Adrenal gland (tissue), 9 donors: ENCODE measurements at regions not wholly inside any gene's neighbourhood (a gene's known extent, or its start where the extent isn't known, plus 50 kb on each side); places are given as distances from the start of the nearest gene placed in this dataset.

ENCODE experiments used
- DNase-seq, 7 donors: peaks; one replicate each; pipeline ENCODE4 v3.0.0-alpha.2; 2019 to 2020
- H3K27ac ChIP-seq, 5 donors: fragments of 200-600 bp; sonication (generic) in 4 of 5; 1 replicate in 3 of 5; 2 replicates in 2 of 5; pipeline versions ENCODE4 v1.5.1 to v1.8.0; 2016 to 2020; ENCODE audit warnings: mild to moderate bottlenecking in 1 of 5
- H3K27me3 ChIP-seq: fragments of 200-600 bp; 2 replicates; pipeline ENCODE4 v1.8.0; 2021
- H3K36me3 ChIP-seq, 2 donors: fragments of 200-600 bp; replicated peaks in 1 of 2; 1 replicate in 1 of 2; 2 replicates in 1 of 2; pipeline versions ENCODE4 v1.5.1 to v1.8.0; 2018 to 2022
- H3K4me1 ChIP-seq, 2 donors: fragments of 200-600 bp; replicated peaks in 1 of 2; 1 replicate in 1 of 2; 2 replicates in 1 of 2; pipeline versions ENCODE4 v1.5.1 to v1.8.0; 2018 to 2021
- H3K4me3 ChIP-seq, 4 donors: fragments of 200-600 bp; sonication (generic) in 3 of 4; one replicate each; pipeline ENCODE4 v1.5.1; 2016 to 2018
- H3K9me3 ChIP-seq, 3 donors: fragments of 200-600 bp; sonication (generic) in 1 of 3; replicated peaks in 1 of 3; 1 replicate in 2 of 3; 2 replicates in 1 of 3; pipeline versions ENCODE4 v1.5.1 to v1.8.0; 2016 to 2021
- POLR2A ChIP-seq, 2 donors: fragments of 450-650 bp; IDR thresholded peaks; one replicate each; pipeline ENCODE4 v1.6.1; 2017; ENCODE audit warnings: antibody characterized with exemption in 2 of 2, mild to moderate bottlenecking in 2 of 2, moderate library complexity in 1 of 2
- whole genome bisulfite sequencing, 4 donors: extraction: QIAGEN DNeasy Blood & Tissue Kit in 2 of 4; methylation state at CpG; one replicate each; pipeline versions ENCODE4 v1.1.5 to v1.1.7; 2013 to 2017; 5-methylcytosine and 5-hydroxymethylcytosine counted together
- intact Hi-C, 2 donors: fragments of 100-400 bp; cut with DNase I; formaldehyde crosslinking; loops; one replicate each; pipeline versions ENCODE4 v1.14.1 to v1.15.0; 2022 to 2023
- TF ChIP-seq, protein P1 (sequence below), 6 experiments: fragments of 450-650 bp in 4 of 6; fragments of 200-600 bp in 2 of 6; sonication (generic) in 1 of 6; IDR thresholded peaks; 1 replicate in 5 of 6; 2 replicates in 1 of 6; pipeline versions ENCODE4 v1.5.1 to v1.8.0; 2016 to 2021; ENCODE audit warnings: antibody characterized with exemption in 6 of 6, mild to moderate bottlenecking in 2 of 6, moderate library complexity in 1 of 6
- donor health status: healthy with polysubstance abuse.
- donor health status: Bipolar disorder and iron deficiency.
- donor health status: DM: yes; HTN: yes; CAD: no.
- donor health status: DM: no; HTN: no; CAD: no.
- donor health status: DM: no; HTN: no; CAD: no.

DNA sequence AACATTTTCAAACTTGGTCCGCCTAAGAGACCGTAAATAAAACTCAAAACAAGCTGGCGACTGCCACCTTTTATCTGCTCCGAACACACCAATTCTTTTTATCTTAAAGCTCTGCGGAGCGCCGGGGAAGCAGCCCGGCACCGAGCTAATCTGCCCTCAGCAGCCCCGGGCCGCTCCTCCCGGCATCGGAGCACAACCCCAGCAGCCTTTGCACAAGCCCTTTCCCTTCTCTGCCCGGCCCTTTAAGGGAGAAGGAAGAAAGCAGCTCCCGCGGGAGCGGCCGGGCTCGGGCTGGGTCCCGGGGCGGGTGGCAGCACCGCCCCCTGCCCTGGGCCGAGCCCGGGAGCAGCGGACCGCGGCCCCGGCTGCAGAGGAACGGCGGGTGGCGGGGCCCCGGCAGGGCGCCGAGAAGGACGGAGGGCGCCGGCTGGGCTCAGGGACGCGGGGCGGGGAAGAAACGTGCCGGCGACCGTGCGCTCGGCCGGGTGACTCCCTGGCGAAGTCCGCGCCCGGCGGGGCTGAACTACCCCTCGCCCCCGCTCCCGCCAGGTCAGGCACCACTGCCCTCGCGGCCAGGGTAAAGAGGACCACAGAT is 133.6 kb upstream of the C11orf58 start:
- DNase-seq = peak; percentile 46 to 71 (median 60)
- Histone ChIP-seq H3K36me3 (no peaks in the 10 kb centered on the region), H3K27me3 (peaks cover 13% of the 10 kb centered on the region), H3K27ac (peak overlapping the region; percentile 52 to 93 (median 76)), H3K4me1 (peaks cover 5 to 14% of the 10 kb centered on the region in 2 donors), H3K4me3 (peak overlapping the region; percentile 28 to 60 (median 36)), H3K9me3 (no peaks in the 10 kb centered on the region)
- intact Hi-C loops = loop anchor here (5.0 to 10.0 kb wide), 3 partner anchors 663 to 960 kb away; no protein-coding TSS in a partner anchor
- TF ChIP-seq, protein P1, sequence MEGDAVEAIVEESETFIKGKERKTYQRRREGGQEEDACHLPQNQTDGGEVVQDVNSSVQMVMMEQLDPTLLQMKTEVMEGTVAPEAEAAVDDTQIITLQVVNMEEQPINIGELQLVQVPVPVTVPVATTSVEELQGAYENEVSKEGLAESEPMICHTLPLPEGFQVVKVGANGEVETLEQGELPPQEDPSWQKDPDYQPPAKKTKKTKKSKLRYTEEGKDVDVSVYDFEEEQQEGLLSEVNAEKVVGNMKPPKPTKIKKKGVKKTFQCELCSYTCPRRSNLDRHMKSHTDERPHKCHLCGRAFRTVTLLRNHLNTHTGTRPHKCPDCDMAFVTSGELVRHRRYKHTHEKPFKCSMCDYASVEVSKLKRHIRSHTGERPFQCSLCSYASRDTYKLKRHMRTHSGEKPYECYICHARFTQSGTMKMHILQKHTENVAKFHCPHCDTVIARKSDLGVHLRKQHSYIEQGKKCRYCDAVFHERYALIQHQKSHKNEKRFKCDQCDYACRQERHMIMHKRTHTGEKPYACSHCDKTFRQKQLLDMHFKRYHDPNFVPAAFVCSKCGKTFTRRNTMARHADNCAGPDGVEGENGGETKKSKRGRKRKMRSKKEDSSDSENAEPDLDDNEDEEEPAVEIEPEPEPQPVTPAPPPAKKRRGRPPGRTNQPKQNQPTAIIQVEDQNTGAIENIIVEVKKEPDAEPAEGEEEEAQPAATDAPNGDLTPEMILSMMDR (IDR thresholded peaks at IDR 0.05) = no peak
- TF ChIP-seq POLR2A (IDR thresholded peaks at IDR 0.05) = peak; percentile 13 to 68
- 0% methylated on average over 17 to 57 of the region's 57 CpGs for WGBS, 4 donors

DNA sequence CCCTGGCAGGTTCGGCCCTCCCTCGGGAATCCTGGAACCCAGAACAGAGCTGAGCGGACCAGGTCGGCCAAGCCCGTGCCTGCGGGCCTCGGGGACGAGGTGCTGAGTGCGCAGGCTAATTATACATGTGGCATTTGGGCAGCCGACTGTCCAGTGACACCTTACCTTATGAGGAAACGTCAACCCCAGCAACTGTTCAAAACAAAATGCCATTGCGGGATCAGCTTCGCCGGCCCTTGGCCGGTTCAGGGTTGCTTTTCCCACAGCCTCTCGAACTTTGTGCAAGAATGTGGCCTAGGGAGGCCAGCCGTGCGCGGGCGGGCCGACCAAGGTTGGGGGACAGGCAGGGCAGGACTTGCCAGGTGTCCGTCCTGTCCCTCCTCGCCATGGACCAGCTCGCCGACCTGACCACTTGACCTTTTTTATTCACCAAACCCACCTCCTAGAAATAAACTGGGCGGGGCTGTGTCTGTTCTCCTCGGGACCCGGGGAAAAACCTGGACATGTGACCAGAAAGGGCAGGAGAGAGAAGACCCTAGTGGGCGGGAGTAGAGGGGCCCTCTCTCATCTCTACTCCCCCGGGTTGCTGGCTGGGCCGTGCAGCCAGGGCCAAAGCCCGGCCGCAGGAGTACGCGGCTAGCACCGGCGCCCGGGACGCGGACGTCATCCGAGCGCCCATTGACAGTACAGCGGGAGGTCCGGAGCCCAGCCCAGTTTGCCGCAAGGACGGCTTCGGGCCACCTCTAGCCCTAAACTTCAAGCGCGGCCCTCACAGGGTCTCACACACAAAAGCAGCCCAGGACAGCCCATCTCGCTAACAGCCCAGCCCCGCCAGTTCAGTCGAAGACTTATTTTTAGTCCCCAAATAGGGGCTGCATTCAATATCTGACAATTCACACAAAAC is 134.3 kb upstream of the C11orf58 start:
- WGBS, 4 donors = 22 to 49% (median 33%) methylated on average over 26 to 53 of the region's 53 CpGs
- intact Hi-C loops = loop anchor here (10.0 kb wide), 2 partner anchors 949 to 959 kb away; no protein-coding TSS in a partner anchor
- H3K27me3 ChIP-seq = peaks cover 13% of the 10 kb centered on the region
- peak overlapping the region; percentile 52 to 93 (median 76) for H3K27ac ChIP-seq
- peak overlapping the region in 3 of 4 donors; percentile 32 to 60 (median 41) for H3K4me3 ChIP-seq
- H3K9me3 ChIP-seq = no peaks in the 10 kb centered on the region
- no peak for TF ChIP-seq POLR2A (IDR thresholded peaks at IDR 0.05)
- TF ChIP-seq, protein P1 (IDR thresholded peaks at IDR 0.05) = no peak
- DNase-seq = peak; percentile 43 to 73 (median 66)
- H3K4me1 ChIP-seq = peaks cover 5 to 14% of the 10 kb centered on the region in 2 donors
- H3K36me3 ChIP-seq = no peaks in the 10 kb centered on the region

DNA sequence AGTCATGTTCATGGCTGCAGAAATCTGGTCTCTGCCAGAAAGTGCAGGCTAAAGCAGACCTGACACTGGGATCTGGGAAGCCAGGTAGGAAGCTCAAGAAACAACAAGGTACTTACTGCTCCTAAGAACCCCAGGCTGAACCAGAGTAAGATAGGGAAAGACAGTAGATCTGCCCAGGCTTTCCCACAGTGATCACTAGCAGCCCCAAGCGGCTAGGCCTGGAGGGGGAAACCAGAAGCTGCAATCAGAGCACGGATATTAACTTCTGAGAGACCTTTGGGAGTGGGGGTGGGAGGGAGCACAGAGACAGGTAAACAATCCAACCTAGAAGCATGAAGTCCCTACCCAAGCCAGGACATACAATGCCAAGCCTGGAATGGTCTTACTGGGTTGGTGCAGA is 135.2 kb upstream of the C11orf58 start:
- WGBS, 4 donors = 90 to 100% (median 94%) methylated on average over 2 of the region's 2 CpGs
- no peak overlapping the region for H3K4me3 ChIP-seq
- peaks cover 8% of the 10 kb centered on the region for H3K27me3 ChIP-seq
- H3K9me3 ChIP-seq = no peaks in the 10 kb centered on the region
- H3K27ac ChIP-seq = no peak overlapping the region
- DNase-seq = no peak
- H3K4me1 ChIP-seq = peaks cover 5 to 12% of the 10 kb centered on the region in 2 donors
- TF ChIP-seq, protein P1 (IDR thresholded peaks at IDR 0.05) = no peak
- TF ChIP-seq POLR2A (IDR thresholded peaks at IDR 0.05) = no peak
- H3K36me3 ChIP-seq = no peaks in the 10 kb centered on the region
- intact Hi-C loops = loop anchor here (10.0 kb wide), 2 partner anchors 948 to 958 kb away; no protein-coding TSS in a partner anchor

DNA sequence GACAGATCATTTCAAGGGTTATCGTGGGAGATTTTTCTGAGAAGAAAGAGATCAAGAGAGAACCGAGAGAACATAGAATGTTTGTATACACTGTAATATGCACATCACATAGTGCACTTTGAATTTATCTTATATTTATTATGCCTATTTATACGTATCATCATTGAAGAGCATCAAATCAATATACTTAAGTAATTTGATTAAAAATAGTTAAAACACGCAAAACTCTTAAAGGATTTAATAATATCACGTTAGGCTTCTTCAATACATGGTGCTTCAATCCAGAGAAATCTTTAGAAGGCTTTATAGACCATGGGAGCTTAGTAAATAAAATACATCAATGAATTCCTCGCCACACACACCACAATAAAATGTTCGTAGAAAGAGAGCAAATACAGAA is 139.5 kb upstream of the C11orf58 start:
- Histone ChIP-seq H3K36me3 (no peaks in the 10 kb centered on the region), H3K27ac (no peak overlapping the region), H3K4me3 (no peak overlapping the region), H3K4me1 (no peaks in the 10 kb centered on the region), H3K27me3 (no peaks in the 10 kb centered on the region), H3K9me3 (no peaks in the 10 kb centered on the region)
- TF ChIP-seq POLR2A (IDR thresholded peaks at IDR 0.05) = no peak
- TF ChIP-seq, protein P1 (IDR thresholded peaks at IDR 0.05) = no peak
- no peak for DNase-seq
- intact Hi-C loops = no loop called here
- 89 to 94% (median 93%) methylated on average over 7 of the region's 7 CpGs for WGBS, 4 donors
